ENCODE measurements at regions not wholly inside any gene's neighbourhood (a gene's known extent, or its start where the extent isn't known, plus 50 kb on each side); places are given as distances from the start of the nearest gene placed in this dataset.

- Histone ChIP-seq H3K27me3 (replicated peaks; ENCODE audit: insufficient read depth, low read depth, low read length, poor library complexity) (no peaks in the 10 kb centered on the region), H3K4me3 (ENCODE audit: low read depth, low read length, poor library complexity, severe bottlenecking) (peak overlapping the region; percentile 14), H3K27ac (ENCODE audit: low read depth, low read length, poor library complexity, severe bottlenecking) (peak overlapping the region; percentile 89), H3K9me3 (ENCODE audit: low read depth, low read length, poor library complexity, severe bottlenecking) (peaks cover 5% of the 10 kb centered on the region), H3K4me1 (ENCODE audit: insufficient read depth, low read length, poor library complexity, severe bottlenecking) (peaks cover 16% of the 10 kb centered on the region), H3K36me3 (ENCODE audit: insufficient read depth, low read length, poor library complexity, severe bottlenecking) (no peaks in the 10 kb centered on the region)
- POLR2A ChIA-PET (ENCODE audit: low non-redundant PET): no interaction called here
- TF ChIP-seq, protein P1, sequence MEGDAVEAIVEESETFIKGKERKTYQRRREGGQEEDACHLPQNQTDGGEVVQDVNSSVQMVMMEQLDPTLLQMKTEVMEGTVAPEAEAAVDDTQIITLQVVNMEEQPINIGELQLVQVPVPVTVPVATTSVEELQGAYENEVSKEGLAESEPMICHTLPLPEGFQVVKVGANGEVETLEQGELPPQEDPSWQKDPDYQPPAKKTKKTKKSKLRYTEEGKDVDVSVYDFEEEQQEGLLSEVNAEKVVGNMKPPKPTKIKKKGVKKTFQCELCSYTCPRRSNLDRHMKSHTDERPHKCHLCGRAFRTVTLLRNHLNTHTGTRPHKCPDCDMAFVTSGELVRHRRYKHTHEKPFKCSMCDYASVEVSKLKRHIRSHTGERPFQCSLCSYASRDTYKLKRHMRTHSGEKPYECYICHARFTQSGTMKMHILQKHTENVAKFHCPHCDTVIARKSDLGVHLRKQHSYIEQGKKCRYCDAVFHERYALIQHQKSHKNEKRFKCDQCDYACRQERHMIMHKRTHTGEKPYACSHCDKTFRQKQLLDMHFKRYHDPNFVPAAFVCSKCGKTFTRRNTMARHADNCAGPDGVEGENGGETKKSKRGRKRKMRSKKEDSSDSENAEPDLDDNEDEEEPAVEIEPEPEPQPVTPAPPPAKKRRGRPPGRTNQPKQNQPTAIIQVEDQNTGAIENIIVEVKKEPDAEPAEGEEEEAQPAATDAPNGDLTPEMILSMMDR (conservative IDR thresholded peaks at IDR 0.05; ENCODE audit: low read depth, low read length): no peak
- TF ChIP-seq EZH2 (IDR thresholded peaks at IDR 0.05; ENCODE audit: borderline replicate concordance, low read depth, low read length, poor library complexity, severe bottlenecking): no peak
- CTCF ChIA-PET: no interaction called here
- DNase-seq (ENCODE audit: low spot score): peak; percentile 69
- TSS peak; percentile 88 for BruUV-seq (replicated peaks)
- intact Hi-C loops (cut with micrococcal nuclease; ENCODE audit: unreplicated experiment): no loop called here
Measured at GRCh38 chr15:70308011-70308734, 210.5 kb upstream of the TLE3 start.

DNA sequence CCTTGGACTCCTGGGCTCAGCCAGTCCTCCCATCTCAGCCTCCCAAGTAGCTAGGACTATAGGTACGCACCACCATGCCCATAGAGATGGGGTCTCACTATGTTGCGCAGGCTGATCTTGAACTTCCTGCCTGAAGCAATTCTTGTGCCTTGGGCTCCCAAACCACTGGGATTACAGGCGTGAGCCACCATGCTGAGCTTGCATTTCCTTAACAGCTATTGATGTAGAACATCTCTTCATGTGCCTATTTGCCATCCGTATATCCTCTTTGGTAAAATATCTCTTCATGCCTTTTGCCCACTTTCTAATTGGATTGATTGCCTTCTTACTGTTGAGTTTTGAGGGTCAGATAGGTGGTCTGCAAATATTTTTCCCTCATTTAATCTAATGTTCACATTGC is 208.9 kb upstream of the TLE3 start:
- CTCF ChIA-PET: no interaction called here
- intact Hi-C loops (cut with micrococcal nuclease; ENCODE audit: unreplicated experiment): no loop called here

GRCh38 chr15:70306081-70306480 is 208.4 kb upstream of the TLE3 start:
- Histone ChIP-seq H3K27me3 (replicated peaks; ENCODE audit: insufficient read depth, low read depth, low read length, poor library complexity) (no peaks in the 10 kb centered on the region), H3K4me1 (ENCODE audit: insufficient read depth, low read length, poor library complexity, severe bottlenecking) (peaks cover 16% of the 10 kb centered on the region), H3K27ac (ENCODE audit: low read depth, low read length, poor library complexity, severe bottlenecking) (no peak overlapping the region), H3K4me3 (ENCODE audit: low read depth, low read length, poor library complexity, severe bottlenecking) (no peak overlapping the region), H3K9me3 (ENCODE audit: low read depth, low read length, poor library complexity, severe bottlenecking) (peaks cover 5% of the 10 kb centered on the region), H3K36me3 (ENCODE audit: insufficient read depth, low read length, poor library complexity, severe bottlenecking) (no peaks in the 10 kb centered on the region)
- no peak for DNase-seq (ENCODE audit: low spot score)
- intact Hi-C loops (cut with micrococcal nuclease; ENCODE audit: unreplicated experiment): no loop called here
- BruUV-seq (replicated peaks): no TSS peak
- ChIA-PET CTCF (no interaction called here), POLR2A (ENCODE audit: low non-redundant PET) (no interaction called here)
- TF ChIP-seq, protein P1 (conservative IDR thresholded peaks at IDR 0.05; ENCODE audit: low read depth, low read length): no peak
- TF ChIP-seq EZH2 (IDR thresholded peaks at IDR 0.05; ENCODE audit: borderline replicate concordance, low read depth, low read length, poor library complexity, severe bottlenecking): no peak

More for the DNA sequence above, 208.9 kb upstream of the TLE3 start:
- Histone ChIP-seq H3K4me3 (ENCODE audit: low read depth, low read length, poor library complexity, severe bottlenecking) (no peak overlapping the region), H3K36me3 (ENCODE audit: insufficient read depth, low read length, poor library complexity, severe bottlenecking) (no peaks in the 10 kb centered on the region), H3K27me3 (replicated peaks; ENCODE audit: insufficient read depth, low read depth, low read length, poor library complexity) (no peaks in the 10 kb centered on the region), H3K9me3 (ENCODE audit: low read depth, low read length, poor library complexity, severe bottlenecking) (peaks cover 5% of the 10 kb centered on the region), H3K27ac (ENCODE audit: low read depth, low read length, poor library complexity, severe bottlenecking) (no peak overlapping the region), H3K4me1 (ENCODE audit: insufficient read depth, low read length, poor library complexity, severe bottlenecking) (peaks cover 16% of the 10 kb centered on the region)
- TF ChIP-seq EZH2 (IDR thresholded peaks at IDR 0.05; ENCODE audit: borderline replicate concordance, low read depth, low read length, poor library complexity, severe bottlenecking): no peak
- TF ChIP-seq, protein P1 (conservative IDR thresholded peaks at IDR 0.05; ENCODE audit: low read depth, low read length): no peak
- POLR2A ChIA-PET (ENCODE audit: low non-redundant PET): interaction anchor here (0.7 kb wide), 1 partner anchor 280 kb away, joined by 3 read pairs; no protein-coding TSS in a partner anchor
- DNase-seq (ENCODE audit: low spot score): no peak
- no TSS peak for BruUV-seq (replicated peaks)

Data from A673 (cell line).